Stomach (tissue), 4 donors: ENCODE measurements at regions not wholly inside any gene's neighbourhood (a gene's known extent, or its start where the extent isn't known, plus 50 kb on each side); places are given as distances from the start of the nearest gene placed in this dataset.

Experiments
- POLR2A ChIP-seq, 4 donors: fragments of 450-650 bp; IDR thresholded peaks; one replicate each; pipeline ENCODE4 v1.6.1; 2016; ENCODE audit warnings: antibody characterized with exemption in 4 of 4, control low read depth in 2 of 4, mild to moderate bottlenecking in 1 of 4, moderate library complexity in 1 of 4
- TF ChIP-seq, protein P1 (sequence below), 7 experiments: fragments of 450-650 bp in 4 of 7; fragments of 200-600 bp in 3 of 7; sonication (generic) in 3 of 7; IDR thresholded peaks; one replicate each; pipeline ENCODE4 v1.5.1; 2016 to 2019; ENCODE audit warnings: antibody characterized with exemption in 7 of 7, control low read depth in 2 of 7, mild to moderate bottlenecking in 1 of 7

DNA sequence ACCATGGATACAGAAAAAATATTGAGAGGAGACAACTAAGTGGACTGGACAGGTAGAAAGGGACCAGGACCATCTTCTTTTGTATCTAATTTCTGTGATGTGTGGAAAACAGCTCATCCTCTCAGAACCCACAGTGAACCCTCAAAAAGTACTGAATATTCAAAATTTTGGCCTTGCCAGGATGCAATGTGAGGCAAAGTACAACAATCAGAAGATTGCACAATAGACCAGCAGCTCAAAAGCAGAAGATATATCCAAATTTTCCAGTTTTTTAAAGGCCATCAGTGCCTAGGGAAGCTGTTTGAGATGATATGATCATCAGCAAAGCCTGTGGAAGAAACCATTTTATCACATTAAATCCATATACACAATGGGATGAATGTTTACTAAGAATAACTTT is 973.3 kb upstream of the MIR17HG start:
- TF ChIP-seq, protein P1, sequence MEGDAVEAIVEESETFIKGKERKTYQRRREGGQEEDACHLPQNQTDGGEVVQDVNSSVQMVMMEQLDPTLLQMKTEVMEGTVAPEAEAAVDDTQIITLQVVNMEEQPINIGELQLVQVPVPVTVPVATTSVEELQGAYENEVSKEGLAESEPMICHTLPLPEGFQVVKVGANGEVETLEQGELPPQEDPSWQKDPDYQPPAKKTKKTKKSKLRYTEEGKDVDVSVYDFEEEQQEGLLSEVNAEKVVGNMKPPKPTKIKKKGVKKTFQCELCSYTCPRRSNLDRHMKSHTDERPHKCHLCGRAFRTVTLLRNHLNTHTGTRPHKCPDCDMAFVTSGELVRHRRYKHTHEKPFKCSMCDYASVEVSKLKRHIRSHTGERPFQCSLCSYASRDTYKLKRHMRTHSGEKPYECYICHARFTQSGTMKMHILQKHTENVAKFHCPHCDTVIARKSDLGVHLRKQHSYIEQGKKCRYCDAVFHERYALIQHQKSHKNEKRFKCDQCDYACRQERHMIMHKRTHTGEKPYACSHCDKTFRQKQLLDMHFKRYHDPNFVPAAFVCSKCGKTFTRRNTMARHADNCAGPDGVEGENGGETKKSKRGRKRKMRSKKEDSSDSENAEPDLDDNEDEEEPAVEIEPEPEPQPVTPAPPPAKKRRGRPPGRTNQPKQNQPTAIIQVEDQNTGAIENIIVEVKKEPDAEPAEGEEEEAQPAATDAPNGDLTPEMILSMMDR (IDR thresholded peaks at IDR 0.05) = no peak
- no peak for TF ChIP-seq POLR2A (IDR thresholded peaks at IDR 0.05)
